GM18508 (cell line): ENCODE measurements at regions not wholly inside any gene's neighbourhood (a gene's known extent, or its start where the extent isn't known, plus 50 kb on each side); places are given as distances from the start of the nearest gene placed in this dataset.

Experiments
- ATAC-seq: cut with Tn5 transposase; IDR thresholded peaks from one replicate; pipeline ENCODE4 v1.9.1; 2021; ENCODE audit warnings: moderate number of reproducible peaks; ENCODE audit not compliant: insufficient read depth, unreplicated experiment

DNA sequence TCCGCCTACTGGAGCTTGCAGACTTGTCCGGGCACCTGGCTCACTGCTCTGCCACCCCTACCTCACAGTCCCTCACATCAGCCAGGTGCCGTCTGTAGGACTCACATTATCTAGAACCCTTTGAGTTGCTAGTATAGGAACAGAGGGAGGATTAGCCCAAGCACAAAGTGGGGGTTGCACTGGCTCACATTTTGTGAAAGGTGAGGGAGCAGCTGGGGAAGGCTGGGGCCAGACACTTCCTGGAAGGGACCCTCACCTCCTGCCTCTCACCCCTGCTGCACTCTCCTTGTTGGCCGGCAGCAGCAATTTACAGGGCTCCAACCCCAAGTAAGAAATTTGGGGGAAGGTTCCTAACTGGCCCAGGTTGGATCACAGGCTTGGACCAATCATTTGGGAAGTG lies 1031.6 kb downstream of the BCL11B start:
- no peak for ATAC-seq

GRCh38 chr14:98242903-98243302 lies 1029.1 kb downstream of the BCL11B start:
- ATAC-seq = no peak

GRCh38 chr14:98243332-98243731 lies 1028.7 kb downstream of the BCL11B start:
- ATAC-seq = no peak

GRCh38 chr14:98244162-98244948 lies 1027.6 kb downstream of the BCL11B start:
- ATAC-seq = no peak

DNA sequence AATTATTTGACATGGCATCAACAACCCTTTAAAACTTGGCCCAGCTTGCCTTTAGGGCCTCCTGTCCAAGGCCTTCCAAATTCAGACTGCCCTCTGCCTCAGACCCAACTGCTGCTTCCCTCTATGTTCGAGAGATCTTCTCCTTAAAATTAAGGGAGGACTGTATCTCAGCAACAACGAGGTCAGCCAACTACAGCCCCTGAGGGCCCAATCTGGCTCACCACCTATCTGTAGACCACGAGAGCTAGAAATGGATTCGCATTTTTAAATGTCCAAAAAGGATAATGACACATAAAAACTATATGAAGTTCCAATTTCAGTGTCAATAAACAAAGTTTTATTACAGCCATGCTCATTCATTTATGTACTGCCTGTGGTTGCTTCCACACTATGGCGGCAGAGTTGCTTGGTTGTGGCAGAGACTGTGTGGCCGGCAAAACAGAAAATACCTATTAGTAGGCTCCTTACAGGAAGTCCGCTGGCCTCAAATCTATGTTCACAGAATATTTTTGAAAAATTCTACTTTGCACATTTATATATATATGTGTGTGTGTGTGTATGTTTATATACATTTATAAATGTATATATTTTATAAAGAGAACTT lies 1026.9 kb downstream of the BCL11B start:
- ATAC-seq = no peak

GRCh38 chr14:98249057-98249456 lies 1022.9 kb downstream of the BCL11B start:
- no peak for ATAC-seq

- ATAC-seq = no peak
Measured at GRCh38 chr14:98249476-98249875, 1022.5 kb downstream of the BCL11B start.

DNA sequence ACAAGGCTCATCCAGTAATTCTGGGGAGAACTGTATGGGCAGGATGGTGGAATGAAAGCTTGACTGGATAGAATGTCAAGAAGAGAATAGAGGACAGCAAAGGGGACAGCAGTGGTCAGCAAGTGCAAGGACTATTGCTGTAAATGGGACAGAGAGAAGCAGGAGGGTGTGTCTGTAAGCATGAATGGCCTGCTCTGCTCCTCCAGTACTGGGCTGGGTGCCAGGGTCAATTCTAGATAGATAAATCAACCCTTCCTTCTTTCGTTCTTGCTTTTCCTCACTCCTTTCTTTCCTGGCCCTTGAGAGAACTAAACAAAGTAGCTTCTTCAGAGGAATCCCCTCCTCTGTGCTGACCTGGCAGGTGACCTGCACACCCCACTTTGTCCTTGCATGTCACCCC lies 1019.2 kb downstream of the BCL11B start:
- ATAC-seq = no peak

DNA sequence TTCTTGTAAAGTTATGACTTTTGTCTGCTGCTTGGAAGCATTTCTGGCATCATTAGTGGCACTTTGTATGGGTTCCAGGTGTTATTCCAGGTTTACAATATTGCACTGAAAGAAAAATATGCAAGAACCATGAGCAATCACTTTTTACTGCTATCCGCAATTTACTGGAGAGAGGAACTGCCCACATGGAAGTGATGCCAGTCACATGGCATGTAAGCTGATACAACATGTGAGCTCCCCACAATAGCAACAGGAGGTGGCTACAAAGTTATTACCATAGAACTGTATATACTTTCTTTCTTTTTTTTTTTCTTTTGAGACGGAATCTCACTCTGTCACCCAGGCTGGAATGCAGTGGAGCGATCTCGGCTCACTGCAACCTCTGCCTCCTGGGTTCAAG lies 1012.1 kb downstream of the BCL11B start:
- ATAC-seq = no peak

GRCh38 chr14:98262566-98262965 lies 1009.4 kb downstream of the BCL11B start:
- no peak for ATAC-seq

DNA sequence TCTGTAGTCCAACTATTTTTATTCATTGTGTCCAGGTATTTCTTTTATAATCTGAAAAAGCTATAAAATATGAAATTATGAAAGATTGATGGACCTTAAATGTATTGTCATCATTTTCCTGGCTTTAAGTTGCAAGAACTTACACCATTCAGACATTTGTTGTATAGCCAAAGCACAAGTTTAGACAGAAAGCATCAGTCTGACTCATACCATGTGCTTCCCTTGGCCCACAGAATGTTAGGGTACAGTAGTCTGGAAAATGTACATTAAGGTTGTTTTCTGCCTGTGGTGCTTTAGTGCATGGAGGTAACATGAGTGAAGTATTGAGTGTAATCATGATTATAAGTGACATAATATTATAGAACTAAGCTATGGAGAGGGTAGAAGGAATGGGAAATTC lies 1002.5 kb downstream of the BCL11B start:
- ATAC-seq = no peak

GRCh38 chr14:98270201-98270600 lies 1001.8 kb downstream of the BCL11B start:
- no peak for ATAC-seq

DNA sequence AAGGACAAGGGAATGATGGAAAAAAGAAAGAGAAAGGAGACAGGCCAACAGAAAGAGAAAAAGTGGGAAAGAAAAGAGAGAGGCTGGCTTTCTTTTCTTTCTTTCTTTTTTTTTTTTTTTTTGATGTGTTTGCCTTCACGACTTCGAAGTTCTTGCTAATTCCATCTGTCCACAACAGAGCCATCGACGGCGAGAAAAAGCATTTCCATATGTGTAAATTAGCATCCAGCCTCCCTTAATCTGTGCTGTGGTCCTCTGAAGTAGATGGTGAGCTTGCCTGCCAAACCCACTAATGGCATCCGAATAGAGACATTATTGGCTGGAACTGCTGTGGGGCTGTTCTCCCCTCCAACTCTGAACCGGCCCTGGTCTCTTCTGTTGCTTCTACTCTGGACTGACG lies 997.4 kb downstream of the BCL11B start:
- ATAC-seq = no peak

DNA sequence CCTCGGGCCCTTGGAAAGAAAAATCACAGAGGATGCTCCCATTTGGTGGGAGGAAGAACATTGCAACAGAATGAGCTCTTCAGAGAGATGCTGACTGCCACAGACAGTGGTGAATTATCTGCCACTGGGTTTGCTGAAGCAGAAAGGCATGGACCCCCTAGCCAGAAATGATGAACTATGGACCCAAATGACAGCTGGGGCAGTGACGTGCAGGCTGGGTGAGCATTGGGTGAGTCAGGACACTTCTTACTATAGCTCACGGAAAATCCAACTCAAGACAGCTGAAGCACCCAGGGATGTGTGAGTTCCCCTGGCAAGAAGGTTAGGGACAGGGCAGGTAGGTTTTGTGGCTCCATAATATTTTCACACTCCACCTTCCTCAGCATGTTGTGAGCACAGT lies 993.2 kb downstream of the BCL11B start:
- ATAC-seq = no peak

DNA sequence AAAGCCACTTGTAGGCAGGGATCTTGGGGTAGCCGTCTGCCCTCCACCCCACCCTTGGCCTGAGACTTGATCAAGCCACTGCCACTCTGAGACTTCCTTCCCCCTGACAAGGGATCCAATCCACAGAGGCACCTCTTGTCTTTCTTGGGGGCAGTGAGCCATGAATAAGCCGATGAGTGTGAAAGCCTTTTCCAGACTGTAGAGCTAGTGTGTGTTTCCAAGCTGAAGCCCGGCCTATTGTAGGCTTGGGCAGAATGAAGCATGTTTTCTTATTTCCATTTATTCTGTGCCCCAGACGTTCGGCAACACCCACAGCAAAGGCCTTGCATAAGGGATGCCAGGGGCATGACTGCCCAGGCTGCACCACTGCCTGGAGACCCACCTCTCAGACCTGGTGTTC lies 991.6 kb downstream of the BCL11B start:
- no peak for ATAC-seq

DNA sequence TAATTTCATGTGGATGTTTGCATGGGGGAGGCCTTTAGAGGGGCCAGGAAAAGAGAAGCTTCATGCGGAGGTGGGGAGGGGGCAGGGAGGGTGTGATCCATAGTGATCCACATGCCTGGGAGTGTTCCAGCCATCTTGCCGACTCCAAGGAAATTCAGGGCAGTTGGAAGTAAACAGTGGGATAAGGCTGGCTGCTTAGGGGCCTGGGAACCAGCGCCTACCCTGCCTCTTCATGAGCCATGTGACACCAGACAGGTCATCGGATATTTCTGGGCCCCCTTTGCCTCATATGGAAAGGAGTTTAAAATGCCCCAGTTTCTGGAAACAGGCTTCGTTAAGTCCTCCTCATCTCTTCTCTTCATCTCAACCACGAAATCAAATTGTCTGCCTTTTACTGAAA lies 983.2 kb downstream of the BCL11B start:
- no peak for ATAC-seq

DNA sequence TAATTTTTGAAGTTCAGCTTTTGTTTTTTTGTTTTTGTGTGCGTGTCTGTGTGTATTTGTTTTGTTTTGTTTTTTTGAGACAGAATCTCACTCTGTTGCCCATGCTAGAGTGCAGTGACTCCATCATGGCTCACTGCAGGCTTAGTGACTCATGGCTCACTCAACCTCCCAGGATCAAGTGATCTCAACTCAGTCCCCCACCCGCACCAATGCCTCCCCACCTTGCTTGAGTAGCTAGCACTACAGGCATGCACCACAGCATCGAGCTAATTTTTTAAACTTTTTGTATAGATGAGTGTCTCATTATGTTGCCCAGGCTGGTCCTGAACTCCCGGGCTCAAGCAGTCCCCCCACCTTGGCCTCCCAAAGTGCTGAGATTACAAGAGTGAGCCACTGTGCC lies 981.4 kb downstream of the BCL11B start:
- no peak for ATAC-seq

DNA sequence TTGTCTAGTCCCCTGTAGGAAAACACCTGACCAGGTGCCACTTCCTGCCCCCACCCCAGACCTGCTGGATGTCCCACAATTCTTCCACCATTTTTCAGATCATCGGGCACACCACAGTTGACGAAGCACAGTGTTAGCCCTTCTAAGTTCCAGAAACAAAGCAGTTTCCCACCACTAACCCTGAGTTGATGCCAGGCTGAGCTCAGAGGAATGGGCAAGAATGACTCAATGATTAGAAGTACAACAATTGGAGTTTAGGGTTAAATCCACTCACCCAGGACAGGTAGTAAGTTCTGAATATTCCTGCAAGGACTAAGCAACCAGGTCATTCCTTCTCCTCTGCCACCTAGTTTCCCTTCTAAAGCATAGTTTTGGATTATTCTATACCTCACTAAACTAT lies 979.8 kb downstream of the BCL11B start:
- no peak for ATAC-seq

GRCh38 chr14:98293576-98293975 lies 978.4 kb downstream of the BCL11B start:
- ATAC-seq = no peak

- no peak for ATAC-seq
Measured at GRCh38 chr14:98296895-98297294, 975.1 kb downstream of the BCL11B start.

DNA sequence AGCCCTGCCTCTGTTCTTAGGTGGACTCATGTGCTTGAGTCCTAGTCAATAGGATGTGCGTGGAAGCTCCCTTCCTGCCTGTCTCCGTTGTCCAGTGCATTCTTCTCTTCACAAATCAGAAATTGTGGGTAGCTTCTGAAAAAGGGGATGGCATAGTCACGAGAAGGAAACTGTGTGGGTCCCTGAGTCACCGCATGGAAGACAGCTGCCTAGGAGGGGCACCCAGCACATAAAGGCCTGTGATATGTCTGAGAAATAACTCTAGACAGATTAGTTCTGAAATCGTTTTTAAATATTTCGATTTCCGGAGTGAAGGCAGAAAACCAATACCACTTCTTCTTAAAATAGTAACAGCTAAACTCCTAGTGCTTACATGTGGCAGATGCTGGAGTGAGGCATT lies 974.4 kb downstream of the BCL11B start:
- ATAC-seq = no peak
